ENCODE measurements at regions not wholly inside any gene's neighbourhood (a gene's known extent, or its start where the extent isn't known, plus 50 kb on each side); places are given as distances from the start of the nearest gene placed in this dataset.

- intact Hi-C loops (cut with micrococcal nuclease; ENCODE audit: unreplicated experiment): no loop called here
- no peak overlapping the region for H3K27ac ChIP-seq
- ChIA-PET CTCF (no interaction called here), POLR2A (ENCODE audit: unreplicated experiment) (no interaction called here)
- no peaks in the 10 kb centered on the region for H3K9me3 ChIP-seq (ENCODE audit: insufficient read depth, low read depth)
- no peaks in the 10 kb centered on the region for H3K36me3 ChIP-seq (ENCODE audit: low read depth)
- no peak for DNase-seq
- no TSS peak for BruUV-seq (replicated peaks)
- H3K4me3 ChIP-seq: no peak overlapping the region
- H3K4me1 ChIP-seq (replicated peaks; ENCODE audit: insufficient read depth): no peaks in the 10 kb centered on the region
- no peak overlapping the region for H2AFZ ChIP-seq
- H4K20me1 ChIP-seq (ENCODE audit: insufficient read depth): no peaks in the 10 kb centered on the region
- no peaks in the 10 kb centered on the region for H3K79me2 ChIP-seq (ENCODE audit: low read depth)
- no peaks in the 10 kb centered on the region for H3K27me3 ChIP-seq (ENCODE audit: insufficient read depth, low read depth)
- H3K4me2 ChIP-seq: no peak overlapping the region
- TF ChIP-seq EZH2 (IDR thresholded peaks at IDR 0.05; ENCODE audit: low read depth): no peak
- TF ChIP-seq, protein P1, sequence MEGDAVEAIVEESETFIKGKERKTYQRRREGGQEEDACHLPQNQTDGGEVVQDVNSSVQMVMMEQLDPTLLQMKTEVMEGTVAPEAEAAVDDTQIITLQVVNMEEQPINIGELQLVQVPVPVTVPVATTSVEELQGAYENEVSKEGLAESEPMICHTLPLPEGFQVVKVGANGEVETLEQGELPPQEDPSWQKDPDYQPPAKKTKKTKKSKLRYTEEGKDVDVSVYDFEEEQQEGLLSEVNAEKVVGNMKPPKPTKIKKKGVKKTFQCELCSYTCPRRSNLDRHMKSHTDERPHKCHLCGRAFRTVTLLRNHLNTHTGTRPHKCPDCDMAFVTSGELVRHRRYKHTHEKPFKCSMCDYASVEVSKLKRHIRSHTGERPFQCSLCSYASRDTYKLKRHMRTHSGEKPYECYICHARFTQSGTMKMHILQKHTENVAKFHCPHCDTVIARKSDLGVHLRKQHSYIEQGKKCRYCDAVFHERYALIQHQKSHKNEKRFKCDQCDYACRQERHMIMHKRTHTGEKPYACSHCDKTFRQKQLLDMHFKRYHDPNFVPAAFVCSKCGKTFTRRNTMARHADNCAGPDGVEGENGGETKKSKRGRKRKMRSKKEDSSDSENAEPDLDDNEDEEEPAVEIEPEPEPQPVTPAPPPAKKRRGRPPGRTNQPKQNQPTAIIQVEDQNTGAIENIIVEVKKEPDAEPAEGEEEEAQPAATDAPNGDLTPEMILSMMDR (conservative IDR thresholded peaks at IDR 0.05): no peak
- H3F3A ChIP-seq (ENCODE audit: insufficient read depth, low read depth): no peaks in the 10 kb centered on the region
- H3K9me2 ChIP-seq (ENCODE audit: insufficient read depth): no peaks in the 10 kb centered on the region
These were observed 770.8 kb upstream of the MBL2 start for GRCh38 chr10:53543410-53543809.

- no peak overlapping the region for H3K27ac ChIP-seq
- TF ChIP-seq, protein P1 (conservative IDR thresholded peaks at IDR 0.05): no peak
- intact Hi-C loops (cut with micrococcal nuclease; ENCODE audit: unreplicated experiment): no loop called here
- DNase-seq: no peak
- no peaks in the 10 kb centered on the region for H3K9me2 ChIP-seq (ENCODE audit: insufficient read depth)
- H3K27me3 ChIP-seq (ENCODE audit: insufficient read depth, low read depth): no peaks in the 10 kb centered on the region
- H2AFZ ChIP-seq: no peak overlapping the region
- no peaks in the 10 kb centered on the region for H3K36me3 ChIP-seq (ENCODE audit: low read depth)
- H3K4me2 ChIP-seq: no peak overlapping the region
- no peaks in the 10 kb centered on the region for H3F3A ChIP-seq (ENCODE audit: insufficient read depth, low read depth)
- BruUV-seq (replicated peaks): no TSS peak
- no peak overlapping the region for H3K4me3 ChIP-seq
- CTCF ChIA-PET: no interaction called here
- H3K9me3 ChIP-seq (ENCODE audit: insufficient read depth, low read depth): no peaks in the 10 kb centered on the region
- POLR2A ChIA-PET (ENCODE audit: unreplicated experiment): no interaction called here
- H3K79me2 ChIP-seq (ENCODE audit: low read depth): no peaks in the 10 kb centered on the region
- no peaks in the 10 kb centered on the region for H4K20me1 ChIP-seq (ENCODE audit: insufficient read depth)
- no peaks in the 10 kb centered on the region for H3K4me1 ChIP-seq (replicated peaks; ENCODE audit: insufficient read depth)
These were observed 764.9 kb upstream of the MBL2 start for GRCh38 chr10:53537508-53537907.

- H3K4me1 ChIP-seq (replicated peaks; ENCODE audit: insufficient read depth): no peaks in the 10 kb centered on the region
- no peaks in the 10 kb centered on the region for H3K9me3 ChIP-seq (ENCODE audit: insufficient read depth, low read depth)
- H3K27me3 ChIP-seq (ENCODE audit: insufficient read depth, low read depth): no peaks in the 10 kb centered on the region
- no peak overlapping the region for H3K27ac ChIP-seq
- H3K9me2 ChIP-seq (ENCODE audit: insufficient read depth): no peaks in the 10 kb centered on the region
- intact Hi-C loops (cut with micrococcal nuclease; ENCODE audit: unreplicated experiment): no loop called here
- no peaks in the 10 kb centered on the region for H3K79me2 ChIP-seq (ENCODE audit: low read depth)
- H3K36me3 ChIP-seq (ENCODE audit: low read depth): no peaks in the 10 kb centered on the region
- H3K4me2 ChIP-seq: no peak overlapping the region
- BruUV-seq (replicated peaks): no TSS peak
- H3K4me3 ChIP-seq: no peak overlapping the region
- CTCF ChIA-PET: no interaction called here
- DNase-seq: no peak
- TF ChIP-seq, protein P1 (conservative IDR thresholded peaks at IDR 0.05): no peak
- TF ChIP-seq EZH2 (IDR thresholded peaks at IDR 0.05; ENCODE audit: low read depth): no peak
- no peaks in the 10 kb centered on the region for H3F3A ChIP-seq (ENCODE audit: insufficient read depth, low read depth)
- H4K20me1 ChIP-seq (ENCODE audit: insufficient read depth): no peaks in the 10 kb centered on the region
- H2AFZ ChIP-seq: no peak overlapping the region
- POLR2A ChIA-PET (ENCODE audit: unreplicated experiment): no interaction called here
These were observed 763.7 kb upstream of the MBL2 start for GRCh38 chr10:53536322-53536721.
